Vagina (tissue), 2 donors: ENCODE measurements at regions not wholly inside any gene's neighbourhood (a gene's known extent, or its start where the extent isn't known, plus 50 kb on each side); places are given as distances from the start of the nearest gene placed in this dataset.
"Not testable (repeated sequence)": the region's sequence is repeated elsewhere in the genome, so short reads cannot be mapped to it uniquely, and the experiment has no call there.

Experiments used
- CTCF ChIP-seq, 3 experiments: fragments of 450-650 bp in 2 of 3; fragments of 200-600 bp in 1 of 3; sonication (generic) in 1 of 3; IDR thresholded peaks; one replicate each; pipeline ENCODE4 v1.5.1; 2017 to 2019; ENCODE audit warnings: antibody characterized with exemption in 3 of 3, mild to moderate bottlenecking in 2 of 3, moderate library complexity in 2 of 3
- POLR2A ChIP-seq, 2 donors: fragments of 450-650 bp; IDR thresholded peaks; one replicate each; pipeline ENCODE4 v1.6.1; 2017; ENCODE audit warnings: antibody characterized with exemption in 2 of 2, mild to moderate bottlenecking in 2 of 2, moderate library complexity in 2 of 2
- POLR2AphosphoS5 ChIP-seq, 2 donors: sonication (generic); formaldehyde crosslinking; IDR thresholded peaks; one replicate each; pipeline ENCODE4 v1.9.0; 2017; ENCODE audit warnings: antibody characterized with exemption in 2 of 2, mild to moderate bottlenecking in 2 of 2, low read depth in 1 of 2; ENCODE audit not compliant: insufficient read depth in 1 of 2

DNA sequence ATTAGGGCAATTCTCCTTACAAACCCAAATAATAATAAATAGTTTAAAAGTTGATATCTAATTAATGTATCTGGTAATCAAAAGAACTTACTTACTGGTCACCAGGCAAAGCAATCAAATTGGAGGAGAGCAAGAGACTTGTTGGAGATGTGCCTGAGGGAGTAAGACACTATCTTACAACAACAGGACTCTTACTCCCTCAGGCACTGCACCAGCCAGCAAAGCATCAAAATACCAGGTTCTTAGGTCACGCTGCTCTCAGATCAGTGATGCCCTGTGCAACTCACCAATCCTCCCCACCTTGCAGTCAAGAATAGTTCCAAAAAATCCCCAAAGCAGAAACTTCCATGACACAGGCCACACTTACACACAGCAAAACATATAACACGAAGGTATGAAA lies 117.0 kb downstream of the PRR15 start:
- TF ChIP-seq CTCF (IDR thresholded peaks at IDR 0.05); POLR2AphosphoS5 (IDR thresholded peaks at IDR 0.05; ENCODE audit: insufficient read depth in 1 of 2, low read depth in 1 of 2); POLR2A (IDR thresholded peaks at IDR 0.05): not testable (repeated sequence)
